HG02623 (cell line): ENCODE measurements at regions not wholly inside any gene's neighbourhood (a gene's known extent, or its start where the extent isn't known, plus 50 kb on each side); places are given as distances from the start of the nearest gene placed in this dataset.

Experiments used
- ATAC-seq: cut with Tn5 transposase; IDR thresholded peaks from one replicate; pipeline ENCODE4 v1.9.1; 2021; ENCODE audit warnings: moderate library complexity; ENCODE audit not compliant: unreplicated experiment

GRCh38 chr17:79541056-79541850 lies 69.6 kb downstream of the RBFOX3 start:
- ATAC-seq, result no peak

- ATAC-seq, result no peak
These were observed 70.7 kb downstream of the RBFOX3 start for GRCh38 chr17:79539944-79540705.

- no peak for ATAC-seq
These were observed 72.6 kb downstream of the RBFOX3 start for GRCh38 chr17:79538291-79538690.

- ATAC-seq, result no peak
These were observed 73.2 kb downstream of the RBFOX3 start for GRCh38 chr17:79537686-79538085.

- ATAC-seq, result no peak
These were observed 73.8 kb downstream of the RBFOX3 start for GRCh38 chr17:79537061-79537460.

- ATAC-seq, result no peak
These were observed 74.5 kb downstream of the RBFOX3 start for GRCh38 chr17:79536212-79536840.

GRCh38 chr17:79535728-79536025 lies 75.2 kb downstream of the RBFOX3 start:
- ATAC-seq, result no peak

- no peak for ATAC-seq
These were observed 75.8 kb downstream of the RBFOX3 start for GRCh38 chr17:79534851-79535727.

GRCh38 chr17:79534111-79534510 lies 76.7 kb downstream of the RBFOX3 start:
- ATAC-seq, result no peak

GRCh38 chr17:79533116-79533515 lies 77.7 kb downstream of the RBFOX3 start:
- ATAC-seq, result no peak

GRCh38 chr17:79532107-79532790 lies 78.6 kb downstream of the RBFOX3 start:
- no peak for ATAC-seq

GRCh38 chr17:79531191-79532095 lies 79.4 kb downstream of the RBFOX3 start:
- no peak for ATAC-seq

GRCh38 chr17:79530361-79531105 lies 80.3 kb downstream of the RBFOX3 start:
- no peak for ATAC-seq

- no peak for ATAC-seq
These were observed 81.2 kb downstream of the RBFOX3 start for GRCh38 chr17:79529661-79530081.

- no peak for ATAC-seq
These were observed 82.2 kb downstream of the RBFOX3 start for GRCh38 chr17:79528592-79529125.

GRCh38 chr17:79527306-79527705 lies 83.5 kb downstream of the RBFOX3 start:
- no peak for ATAC-seq

GRCh38 chr17:79525793-79526677 lies 84.8 kb downstream of the RBFOX3 start:
- no peak for ATAC-seq
